ENCODE measurements at regions not wholly inside any gene's neighbourhood (a gene's known extent, or its start where the extent isn't known, plus 50 kb on each side); places are given as distances from the start of the nearest gene placed in this dataset.

DNA sequence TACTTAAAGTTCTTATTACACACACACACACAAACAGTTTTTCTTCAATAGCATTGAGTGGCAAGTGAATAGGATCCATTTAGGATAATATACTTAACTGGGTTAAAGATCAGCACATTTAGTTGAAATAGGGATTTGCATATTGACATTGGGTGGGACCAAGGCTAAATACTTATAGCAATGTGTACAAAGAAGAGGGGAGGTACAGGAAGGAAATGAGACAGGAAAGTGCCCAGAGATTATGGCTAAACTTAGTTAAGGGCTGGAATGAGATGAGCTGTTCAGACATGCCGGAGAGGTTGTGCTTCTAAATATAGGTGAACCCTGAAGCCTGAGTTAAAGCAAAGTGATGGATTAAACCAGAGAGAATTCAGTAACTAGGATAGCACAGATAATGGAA, 95.1 kb downstream of the LSMEM1 start:
- TF ChIP-seq FOXJ3 (CRISPR knock-in tag; IDR thresholded peaks at IDR 0.05) (no peak), MXI1 (IDR thresholded peaks at IDR 0.05; ENCODE audit: low read depth, low read length) (no peak), TAF1 (IDR thresholded peaks at IDR 0.05; ENCODE audit: borderline replicate concordance, low read depth, low read length) (no peak), RFX5 (IDR thresholded peaks at IDR 0.05; ENCODE audit: low read length) (no peak)
- CTCF ChIA-PET: no interaction called here
- H3K9me2 ChIP-seq: no peaks in the 10 kb centered on the region
- no peak overlapping the region for H3K4me3 ChIP-seq (ENCODE audit: low read depth in 2 of 2, low read length in 1 of 2)
- POLR2A ChIA-PET: no interaction called here
- no peaks in the 10 kb centered on the region for H4K20me1 ChIP-seq (ENCODE audit: insufficient read depth)
- H3K9ac ChIP-seq: no peak overlapping the region
- H3K9me3 ChIP-seq: no peaks in the 10 kb centered on the region
- no peaks in the 10 kb centered on the region for H3K27me3 ChIP-seq (ENCODE audit: insufficient read depth)
- no peaks in the 10 kb centered on the region for H3K36me3 ChIP-seq (replicated peaks in 1 of 2; ENCODE audit: control insufficient read depth in 1 of 2, insufficient read depth in 2 of 2, low read length in 1 of 2)
- DNase-seq: no peak
- H3K4me2 ChIP-seq: no peak overlapping the region
- 54% methylated on average over 1 of the region's 1 CpG for WGBS (ENCODE audit: low lambda C conversion rate)
- no peak overlapping the region for H3K27ac ChIP-seq (ENCODE audit: low read depth in 2 of 2, low read length in 1 of 2)
- no peaks in the 10 kb centered on the region for H3F3A ChIP-seq (replicated peaks; ENCODE audit: insufficient read depth)
- H3K79me2 ChIP-seq (ENCODE audit: insufficient read depth): no peaks in the 10 kb centered on the region
- H2AFZ ChIP-seq (ENCODE audit: low read depth): peak overlapping the region; percentile 30; the same call in 1 of the 2 replicates
- peaks cover 0 to 6% of the 10 kb centered on the region in 2 experiments; a peak in 2 of 4 replicates for H3K4me1 ChIP-seq (ENCODE audit: control insufficient read depth in 1 of 2, insufficient read depth in 2 of 2, low read depth in 1 of 2, low read length in 1 of 2)

- CTCF ChIA-PET: no interaction called here
- no peaks in the 10 kb centered on the region for H4K20me1 ChIP-seq (ENCODE audit: insufficient read depth)
- no peak overlapping the region for H3K9ac ChIP-seq
- H3K9me3 ChIP-seq: no peaks in the 10 kb centered on the region
- no peak overlapping the region for H3K4me2 ChIP-seq
- POLR2A ChIA-PET: no interaction called here
- H3F3A ChIP-seq (replicated peaks; ENCODE audit: insufficient read depth): no peaks in the 10 kb centered on the region
- WGBS (ENCODE audit: low lambda C conversion rate): 47% methylated on average over 4 of the region's 4 CpGs
- H3K79me2 ChIP-seq (ENCODE audit: insufficient read depth): no peaks in the 10 kb centered on the region
- H3K9me2 ChIP-seq: no peaks in the 10 kb centered on the region
- no peak overlapping the region; a peak in 1 of 4 replicates for H3K27ac ChIP-seq (ENCODE audit: low read depth in 2 of 2, low read length in 1 of 2)
- peaks cover 0 to 3% of the 10 kb centered on the region in 2 experiments; a peak in 2 of 4 replicates for H3K4me1 ChIP-seq (ENCODE audit: control insufficient read depth in 1 of 2, insufficient read depth in 2 of 2, low read depth in 1 of 2, low read length in 1 of 2)
- H2AFZ ChIP-seq (ENCODE audit: low read depth): no peak overlapping the region
- DNase-seq: no peak
- no peak overlapping the region for H3K4me3 ChIP-seq (ENCODE audit: low read depth in 2 of 2, low read length in 1 of 2)
- no peaks in the 10 kb centered on the region for H3K27me3 ChIP-seq (ENCODE audit: insufficient read depth)
- TF ChIP-seq GATA2 (CRISPR knock-in tag; IDR thresholded peaks at IDR 0.05): peak; percentile 85
- TF ChIP-seq, protein P1, sequence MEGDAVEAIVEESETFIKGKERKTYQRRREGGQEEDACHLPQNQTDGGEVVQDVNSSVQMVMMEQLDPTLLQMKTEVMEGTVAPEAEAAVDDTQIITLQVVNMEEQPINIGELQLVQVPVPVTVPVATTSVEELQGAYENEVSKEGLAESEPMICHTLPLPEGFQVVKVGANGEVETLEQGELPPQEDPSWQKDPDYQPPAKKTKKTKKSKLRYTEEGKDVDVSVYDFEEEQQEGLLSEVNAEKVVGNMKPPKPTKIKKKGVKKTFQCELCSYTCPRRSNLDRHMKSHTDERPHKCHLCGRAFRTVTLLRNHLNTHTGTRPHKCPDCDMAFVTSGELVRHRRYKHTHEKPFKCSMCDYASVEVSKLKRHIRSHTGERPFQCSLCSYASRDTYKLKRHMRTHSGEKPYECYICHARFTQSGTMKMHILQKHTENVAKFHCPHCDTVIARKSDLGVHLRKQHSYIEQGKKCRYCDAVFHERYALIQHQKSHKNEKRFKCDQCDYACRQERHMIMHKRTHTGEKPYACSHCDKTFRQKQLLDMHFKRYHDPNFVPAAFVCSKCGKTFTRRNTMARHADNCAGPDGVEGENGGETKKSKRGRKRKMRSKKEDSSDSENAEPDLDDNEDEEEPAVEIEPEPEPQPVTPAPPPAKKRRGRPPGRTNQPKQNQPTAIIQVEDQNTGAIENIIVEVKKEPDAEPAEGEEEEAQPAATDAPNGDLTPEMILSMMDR (IDR thresholded peaks at IDR 0.05): no peak
- peak in 1 of 2 experiments; percentile 87; a peak in 2 of 4 replicates for TF ChIP-seq EP300 (IDR thresholded peaks at IDR 0.05; ENCODE audit: borderline replicate concordance in 1 of 2, low read depth in 1 of 2, low read length in 1 of 2)
- no peak for TF ChIP-seq EZH2phosphoT487 (IDR thresholded peaks at IDR 0.05; ENCODE audit: borderline replicate concordance, low read depth)
- no peak for TF ChIP-seq TAF1 (IDR thresholded peaks at IDR 0.05; ENCODE audit: borderline replicate concordance, low read depth, low read length)
- TF ChIP-seq FOXJ3 (CRISPR knock-in tag; IDR thresholded peaks at IDR 0.05): peak; percentile 68; the same call in 1 of the 2 replicates
- TF ChIP-seq, protein P2, sequence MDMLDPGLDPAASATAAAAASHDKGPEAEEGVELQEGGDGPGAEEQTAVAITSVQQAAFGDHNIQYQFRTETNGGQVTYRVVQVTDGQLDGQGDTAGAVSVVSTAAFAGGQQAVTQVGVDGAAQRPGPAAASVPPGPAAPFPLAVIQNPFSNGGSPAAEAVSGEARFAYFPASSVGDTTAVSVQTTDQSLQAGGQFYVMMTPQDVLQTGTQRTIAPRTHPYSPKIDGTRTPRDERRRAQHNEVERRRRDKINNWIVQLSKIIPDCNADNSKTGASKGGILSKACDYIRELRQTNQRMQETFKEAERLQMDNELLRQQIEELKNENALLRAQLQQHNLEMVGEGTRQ (IDR thresholded peaks at IDR 0.05; ENCODE audit: borderline replicate concordance, low read depth, low read length): no peak
- TF ChIP-seq, protein P3, sequence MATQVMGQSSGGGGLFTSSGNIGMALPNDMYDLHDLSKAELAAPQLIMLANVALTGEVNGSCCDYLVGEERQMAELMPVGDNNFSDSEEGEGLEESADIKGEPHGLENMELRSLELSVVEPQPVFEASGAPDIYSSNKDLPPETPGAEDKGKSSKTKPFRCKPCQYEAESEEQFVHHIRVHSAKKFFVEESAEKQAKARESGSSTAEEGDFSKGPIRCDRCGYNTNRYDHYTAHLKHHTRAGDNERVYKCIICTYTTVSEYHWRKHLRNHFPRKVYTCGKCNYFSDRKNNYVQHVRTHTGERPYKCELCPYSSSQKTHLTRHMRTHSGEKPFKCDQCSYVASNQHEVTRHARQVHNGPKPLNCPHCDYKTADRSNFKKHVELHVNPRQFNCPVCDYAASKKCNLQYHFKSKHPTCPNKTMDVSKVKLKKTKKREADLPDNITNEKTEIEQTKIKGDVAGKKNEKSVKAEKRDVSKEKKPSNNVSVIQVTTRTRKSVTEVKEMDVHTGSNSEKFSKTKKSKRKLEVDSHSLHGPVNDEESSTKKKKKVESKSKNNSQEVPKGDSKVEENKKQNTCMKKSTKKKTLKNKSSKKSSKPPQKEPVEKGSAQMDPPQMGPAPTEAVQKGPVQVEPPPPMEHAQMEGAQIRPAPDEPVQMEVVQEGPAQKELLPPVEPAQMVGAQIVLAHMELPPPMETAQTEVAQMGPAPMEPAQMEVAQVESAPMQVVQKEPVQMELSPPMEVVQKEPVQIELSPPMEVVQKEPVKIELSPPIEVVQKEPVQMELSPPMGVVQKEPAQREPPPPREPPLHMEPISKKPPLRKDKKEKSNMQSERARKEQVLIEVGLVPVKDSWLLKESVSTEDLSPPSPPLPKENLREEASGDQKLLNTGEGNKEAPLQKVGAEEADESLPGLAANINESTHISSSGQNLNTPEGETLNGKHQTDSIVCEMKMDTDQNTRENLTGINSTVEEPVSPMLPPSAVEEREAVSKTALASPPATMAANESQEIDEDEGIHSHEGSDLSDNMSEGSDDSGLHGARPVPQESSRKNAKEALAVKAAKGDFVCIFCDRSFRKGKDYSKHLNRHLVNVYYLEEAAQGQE (IDR thresholded peaks at IDR 0.05; ENCODE audit: low read depth, low read length): no peak
- TF ChIP-seq MAX (IDR thresholded peaks at IDR 0.05; ENCODE audit: low read depth): no peak
- no peaks in the 10 kb centered on the region for H3K36me3 ChIP-seq (replicated peaks in 1 of 2; ENCODE audit: control insufficient read depth in 1 of 2, insufficient read depth in 2 of 2, low read length in 1 of 2)
Measured at GRCh38 chr7:112579388-112579787, 98.6 kb downstream of the LSMEM1 start.

All from SK-N-SH (cell line).